B cell (primary cell): ENCODE measurements at regions not wholly inside any gene's neighbourhood (a gene's known extent, or its start where the extent isn't known, plus 50 kb on each side); places are given as distances from the start of the nearest gene placed in this dataset.

Experiments
- ATAC-seq: fragments of 200-7000 bp; cut with Tn5 transposase; one replicate; pipeline ENCODE4 v1.10.0; 2021; ENCODE audit warnings: low read depth, mild to moderate bottlenecking, moderate number of reproducible peaks, moderate library complexity
- CTCF ChIA-PET: fragments of 350-600 bp; sonication (Branson Sonifier 250); formaldehyde crosslinking; loops from one replicate; lab custom pipeline; 2021; ENCODE audit warnings: antibody characterized with exemption, inconsistent platforms; lab: Charles Lee
- POLR2A ChIA-PET: fragments of 350-600 bp; sonication (Branson Sonifier 250); formaldehyde crosslinking; loops from one replicate; lab custom pipeline; 2021; ENCODE audit warnings: antibody characterized with exemption; lab: Charles Lee
- DNase-seq: peaks from one replicate; pipeline ENCODE4 v3.0.0; 2013
- H2AFZ ChIP-seq: 2 replicates; pipeline ENCODE4 v1.6.1; 2012; ENCODE audit warnings: mild to moderate bottlenecking, low read depth, low read length; ENCODE audit not compliant: insufficient read depth, poor library complexity, severe bottlenecking
- H3K27ac ChIP-seq, 2 donors: 1 replicate in 1 of 2; 2 replicates in 1 of 2; pipeline ENCODE4 v1.5.1; 2012 to 2013; ENCODE audit warnings: low read length in 2 of 2, mild to moderate bottlenecking in 2 of 2, moderate library complexity in 1 of 2
- H3K27me3 ChIP-seq, 4 experiments: fragments of 200-600 bp in 1 of 4; sonication (generic) in 1 of 4; replicated peaks in 1 of 4; 1 replicate in 2 of 4; 2 replicates in 2 of 4; pipeline versions ENCODE4 v1.6.1 to v1.7.0; 2013 to 2016; ENCODE audit warnings: low read length in 3 of 4, mild to moderate bottlenecking in 2 of 4, mixed read lengths in 1 of 4, moderate library complexity in 1 of 4; ENCODE audit not compliant: insufficient read depth in 4 of 4, control insufficient read depth in 3 of 4; ENCODE audit errors: control extremely low read depth in 1 of 4
- H3K36me3 ChIP-seq, 2 experiments: replicated peaks in 1 of 2; 1 replicate in 1 of 2; 2 replicates in 1 of 2; pipeline versions ENCODE4 v1.6.1 to v1.7.1; 2013; ENCODE audit warnings: low read length in 1 of 2; ENCODE audit not compliant: insufficient read depth in 2 of 2, control insufficient read depth in 1 of 2; ENCODE audit errors: control extremely low read depth in 1 of 2, extremely low read depth in 1 of 2
- H3K4me1 ChIP-seq, 2 donors: fragments of 200-600 bp in 1 of 2; sonication (generic) in 1 of 2; 1 replicate in 1 of 2; 2 replicates in 1 of 2; pipeline versions ENCODE4 v1.5.1 to v1.6.1; 2013 to 2017; ENCODE audit warnings: low read length in 2 of 2; ENCODE audit not compliant: control insufficient read depth in 2 of 2, insufficient read depth in 2 of 2
- H3K4me2 ChIP-seq: replicated peaks from 2 replicates; pipeline ENCODE3; 2012; ENCODE audit warnings: mild to moderate bottlenecking, low read depth, low read length; ENCODE audit not compliant: poor library complexity, severe bottlenecking
- H3K4me3 ChIP-seq, 5 experiments: fragments of 200-600 bp in 1 of 5; sonication (generic) in 1 of 5; 1 replicate in 3 of 5; 2 replicates in 2 of 5; pipeline versions ENCODE4 v1.5.1 to v1.7.0; 2011 to 2016; ENCODE audit warnings: low read length in 4 of 5, mild to moderate bottlenecking in 4 of 5, low read depth in 2 of 5, control low read depth in 1 of 5, moderate library complexity in 1 of 5; ENCODE audit not compliant: insufficient read depth in 1 of 5; ENCODE audit errors: control extremely low read depth in 1 of 5, extremely low read depth in 1 of 5
- H3K79me2 ChIP-seq: fragments of 200-600 bp; sonication (generic); one replicate; pipeline ENCODE4 v1.6.0; 2016; ENCODE audit warnings: low read length; ENCODE audit not compliant: control insufficient read depth, insufficient read depth
- H3K9ac ChIP-seq: fragments of 200-600 bp; sonication (generic); 2 replicates; pipeline ENCODE4 v1.6.1; 2017; ENCODE audit warnings: mild to moderate bottlenecking, low read length, moderate library complexity
- H3K9me3 ChIP-seq, 3 donors: one replicate each; pipeline versions ENCODE4 v1.6.1 to v1.7.1; 2013; ENCODE audit warnings: low read length in 2 of 3; ENCODE audit not compliant: control insufficient read depth in 2 of 3, insufficient read depth in 1 of 3; ENCODE audit errors: control extremely low read depth in 1 of 3
- H4K20me1 ChIP-seq: 2 replicates; pipeline ENCODE4 v1.6.0; 2012; ENCODE audit warnings: mild to moderate bottlenecking, low read length; ENCODE audit not compliant: insufficient read depth, control insufficient read depth, poor library complexity, severe bottlenecking
- H3K27ac Mint-ChIP-seq: one replicate; pipeline ENCODE4 v1.8.0; 2021; ENCODE audit warnings: mixed read lengths
- H3K27me3 Mint-ChIP-seq: one replicate; pipeline ENCODE4 v1.8.0; 2021; ENCODE audit warnings: mixed read lengths
- H3K4me1 Mint-ChIP-seq: one replicate; pipeline ENCODE4 v1.8.0; 2021; ENCODE audit warnings: mixed read lengths
- H3K4me3 Mint-ChIP-seq: one replicate; pipeline ENCODE4 v1.8.0; 2021; ENCODE audit warnings: mixed read lengths
- H3K9me3 Mint-ChIP-seq: one replicate; pipeline ENCODE4 v1.8.0; 2022; ENCODE audit warnings: mixed read lengths; ENCODE audit not compliant: insufficient read depth
- EZH2 ChIP-seq: IDR thresholded peaks from 2 replicates; pipeline ENCODE4 v1.6.1; 2012; ENCODE audit warnings: borderline replicate concordance, low read depth, mild to moderate bottlenecking, moderate library complexity, low read length; ENCODE audit not compliant: insufficient read depth, poor library complexity, severe bottlenecking
- WGBS: methylation state at CpG from one replicate; pipeline ENCODE4 v1.1.5; 2013; ENCODE audit warnings: missing lambda C conversion rate; ENCODE audit not compliant: insufficient coverage; 5-methylcytosine and 5-hydroxymethylcytosine counted together
- intact Hi-C: fragments of 100-400 bp; cut with micrococcal nuclease; formaldehyde crosslinking; loops from one replicate; pipeline ENCODE4 v1.10.0; 2022
- TF ChIP-seq, protein P1 (sequence below): fragments of 200-600 bp; IDR thresholded peaks from one replicate; pipeline ENCODE4 v1.8.0; 2022; ENCODE audit warnings: antibody characterized with exemption, mild to moderate bottlenecking

DNA sequence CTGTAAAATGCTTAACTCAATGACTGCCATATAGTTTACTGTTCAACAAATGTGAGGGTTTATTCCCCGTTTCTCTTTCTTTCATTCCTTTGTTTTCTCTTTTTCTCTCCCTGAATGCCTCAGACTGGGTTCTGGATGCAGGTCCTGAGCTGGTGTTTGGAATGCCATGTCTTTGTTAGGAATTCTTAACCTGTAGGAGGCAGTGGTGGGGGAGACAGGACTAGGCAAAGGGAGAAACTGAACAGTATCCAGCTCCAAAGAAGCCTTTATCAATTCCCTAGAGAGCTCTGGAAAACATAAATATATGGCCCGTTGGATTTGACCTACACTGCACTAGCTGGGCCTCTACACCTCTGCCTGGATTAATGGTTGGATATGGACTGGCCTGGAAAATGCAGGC lies 621.2 kb upstream of the SLC35B3 start:
- no peak overlapping the region for H3K27ac ChIP-seq
- no peak overlapping the region for H3K4me3 ChIP-seq
- no peak overlapping the region for H3K9ac ChIP-seq
- DNase-seq = no peak
- no peaks in the 10 kb centered on the region for H3K9me3 Mint-ChIP-seq
- no peaks in the 10 kb centered on the region for H3K4me1 Mint-ChIP-seq
- ChIA-PET CTCF (no interaction called here), POLR2A (no interaction called here)
- intact Hi-C loops = no loop called here
- H3K27me3 Mint-ChIP-seq = no peaks in the 10 kb centered on the region
- H3K79me2 ChIP-seq = no peaks in the 10 kb centered on the region
- no peak overlapping the region for H3K4me2 ChIP-seq
- ATAC-seq = no peak
- H3K4me3 Mint-ChIP-seq = no peak overlapping the region
- H3K27me3 ChIP-seq = no peaks in the 10 kb centered on the region
- H3K4me1 ChIP-seq = no peaks in the 10 kb centered on the region
- no peaks in the 10 kb centered on the region for H4K20me1 ChIP-seq
- TF ChIP-seq, protein P1, sequence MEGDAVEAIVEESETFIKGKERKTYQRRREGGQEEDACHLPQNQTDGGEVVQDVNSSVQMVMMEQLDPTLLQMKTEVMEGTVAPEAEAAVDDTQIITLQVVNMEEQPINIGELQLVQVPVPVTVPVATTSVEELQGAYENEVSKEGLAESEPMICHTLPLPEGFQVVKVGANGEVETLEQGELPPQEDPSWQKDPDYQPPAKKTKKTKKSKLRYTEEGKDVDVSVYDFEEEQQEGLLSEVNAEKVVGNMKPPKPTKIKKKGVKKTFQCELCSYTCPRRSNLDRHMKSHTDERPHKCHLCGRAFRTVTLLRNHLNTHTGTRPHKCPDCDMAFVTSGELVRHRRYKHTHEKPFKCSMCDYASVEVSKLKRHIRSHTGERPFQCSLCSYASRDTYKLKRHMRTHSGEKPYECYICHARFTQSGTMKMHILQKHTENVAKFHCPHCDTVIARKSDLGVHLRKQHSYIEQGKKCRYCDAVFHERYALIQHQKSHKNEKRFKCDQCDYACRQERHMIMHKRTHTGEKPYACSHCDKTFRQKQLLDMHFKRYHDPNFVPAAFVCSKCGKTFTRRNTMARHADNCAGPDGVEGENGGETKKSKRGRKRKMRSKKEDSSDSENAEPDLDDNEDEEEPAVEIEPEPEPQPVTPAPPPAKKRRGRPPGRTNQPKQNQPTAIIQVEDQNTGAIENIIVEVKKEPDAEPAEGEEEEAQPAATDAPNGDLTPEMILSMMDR = no peak
- no peak for TF ChIP-seq EZH2
- no CpG with 5 or more reads among the region's 2 CpGs for WGBS
- no peaks in the 10 kb centered on the region for H3K36me3 ChIP-seq
- H3K27ac Mint-ChIP-seq = no peak overlapping the region
- no peak overlapping the region for H2AFZ ChIP-seq
- no peaks in the 10 kb centered on the region for H3K9me3 ChIP-seq

DNA sequence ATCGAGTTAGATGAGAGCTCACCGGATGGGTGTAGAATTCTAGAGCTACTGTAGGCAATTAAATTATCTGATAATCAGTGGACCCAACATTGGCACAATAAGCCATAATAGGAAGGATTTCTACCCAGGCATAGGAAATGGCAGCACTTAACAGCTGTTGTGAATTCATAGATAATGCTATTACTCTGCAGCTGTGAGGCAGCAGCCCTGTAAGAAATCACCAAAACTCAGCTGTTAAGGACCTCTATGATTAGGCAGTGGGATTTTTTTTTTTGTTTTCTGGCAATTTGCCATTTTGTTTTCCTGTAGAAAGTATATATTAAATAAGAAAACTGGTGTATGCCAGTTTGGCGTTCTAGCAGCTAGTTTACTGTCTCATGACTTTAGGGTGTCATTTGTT lies 609.1 kb upstream of the SLC35B3 start:
- peaks cover 0 to 15% (median 0%) of the 10 kb centered on the region in 3 donors for H3K9me3 ChIP-seq
- H3K4me3 Mint-ChIP-seq = no peak overlapping the region
- H3K27me3 ChIP-seq = no peaks in the 10 kb centered on the region
- no peaks in the 10 kb centered on the region for H3K79me2 ChIP-seq
- no peaks in the 10 kb centered on the region for H3K4me1 Mint-ChIP-seq
- H3K9ac ChIP-seq = no peak overlapping the region
- no peak overlapping the region for H3K4me2 ChIP-seq
- 60% methylated on average over 1 of the region's 3 CpGs for WGBS
- CTCF ChIA-PET = no interaction called here
- H2AFZ ChIP-seq = no peak overlapping the region
- H3K4me3 ChIP-seq = no peak overlapping the region
- ATAC-seq (no peak), DNase-seq (no peak)
- TF ChIP-seq, protein P1 = no peak
- no peak for TF ChIP-seq EZH2
- H3K9me3 Mint-ChIP-seq = peaks cover 6% of the 10 kb centered on the region
- H3K36me3 ChIP-seq = no peaks in the 10 kb centered on the region
- H3K27ac ChIP-seq = no peak overlapping the region
- no peak overlapping the region for H3K27ac Mint-ChIP-seq
- intact Hi-C loops = no loop called here
- H4K20me1 ChIP-seq = no peaks in the 10 kb centered on the region
- no peaks in the 10 kb centered on the region for H3K27me3 Mint-ChIP-seq
- no peaks in the 10 kb centered on the region for H3K4me1 ChIP-seq
- POLR2A ChIA-PET = no interaction called here
